ENCODE measurements at regions not wholly inside any gene's neighbourhood (a gene's known extent, or its start where the extent isn't known, plus 50 kb on each side); places are given as distances from the start of the nearest gene placed in this dataset.
A peak's percentile ranks its signal among the peaks of the same experiment; 100 is the strongest.

GRCh38 chr2:172287605-172288315 lies 139.6 kb upstream of the ITGA6 start:
- H3K4me3 ChIP-seq (ENCODE audit: low read depth, low read length), result no peak overlapping the region
- DNase-seq (ENCODE audit: low read depth), result no peak
- TF ChIP-seq CTCF (IDR thresholded peaks at IDR 0.05; ENCODE audit: insufficient read depth, low read depth, low read length), result no peak

DNA sequence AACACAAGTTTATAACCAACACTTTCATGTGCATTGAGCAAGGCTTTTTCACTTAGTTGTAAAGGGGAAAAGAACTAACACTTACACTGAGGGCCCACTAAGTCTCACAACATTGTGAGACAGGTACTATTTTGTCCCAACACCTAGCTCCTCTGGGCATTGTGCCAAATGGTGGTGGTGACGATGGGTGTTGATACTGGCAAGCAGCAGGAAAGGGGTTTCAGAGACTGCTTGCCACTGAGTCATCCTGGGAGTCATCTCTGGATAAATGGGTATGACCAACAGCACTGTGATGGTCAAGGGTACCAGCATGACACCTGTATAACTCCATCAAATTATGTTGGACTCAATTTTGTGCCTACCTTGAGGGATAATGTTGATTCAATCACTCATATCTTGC lies 138.8 kb upstream of the ITGA6 start:
- DNase-seq (ENCODE audit: low read depth), result no peak
- H3K4me3 ChIP-seq (ENCODE audit: low read depth, low read length), result no peak overlapping the region
- no peak for TF ChIP-seq CTCF (IDR thresholded peaks at IDR 0.05; ENCODE audit: insufficient read depth, low read depth, low read length)

- no peak for TF ChIP-seq CTCF (IDR thresholded peaks at IDR 0.05; ENCODE audit: insufficient read depth, low read depth, low read length)
- H3K4me3 ChIP-seq (ENCODE audit: low read depth, low read length), result no peak overlapping the region
- peak; percentile 74 for DNase-seq (ENCODE audit: low read depth)
Measured at GRCh38 chr2:172293952-172294351, 133.4 kb upstream of the ITGA6 start.

GRCh38 chr2:172294983-172295382 lies 132.4 kb upstream of the ITGA6 start:
- no peak for TF ChIP-seq CTCF (IDR thresholded peaks at IDR 0.05; ENCODE audit: insufficient read depth, low read depth, low read length)
- DNase-seq (ENCODE audit: low read depth), result no peak
- H3K4me3 ChIP-seq (ENCODE audit: low read depth, low read length), result no peak overlapping the region

DNA sequence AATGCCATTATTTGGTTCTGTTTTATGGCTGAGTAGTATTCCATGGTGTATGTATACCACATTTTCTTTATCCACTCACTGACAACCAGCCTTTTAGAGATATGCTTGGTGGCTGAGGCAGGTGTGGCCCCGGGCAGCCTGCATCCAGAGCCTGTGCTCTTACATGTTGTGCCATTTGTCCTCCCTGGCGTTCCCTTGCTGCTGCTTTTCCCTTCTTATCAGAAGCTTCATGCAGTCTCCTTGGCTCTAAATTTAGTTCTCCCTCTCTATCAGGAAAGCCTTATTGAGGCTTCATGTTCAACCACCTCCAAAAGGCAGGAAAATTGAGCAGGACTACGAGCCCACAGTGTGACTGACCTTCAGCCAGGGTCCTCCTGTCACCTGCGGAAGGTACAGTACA lies 131.7 kb upstream of the ITGA6 start:
- no peak for DNase-seq (ENCODE audit: low read depth)
- no peak overlapping the region for H3K4me3 ChIP-seq (ENCODE audit: low read depth, low read length)
- no peak for TF ChIP-seq CTCF (IDR thresholded peaks at IDR 0.05; ENCODE audit: insufficient read depth, low read depth, low read length)

DNA sequence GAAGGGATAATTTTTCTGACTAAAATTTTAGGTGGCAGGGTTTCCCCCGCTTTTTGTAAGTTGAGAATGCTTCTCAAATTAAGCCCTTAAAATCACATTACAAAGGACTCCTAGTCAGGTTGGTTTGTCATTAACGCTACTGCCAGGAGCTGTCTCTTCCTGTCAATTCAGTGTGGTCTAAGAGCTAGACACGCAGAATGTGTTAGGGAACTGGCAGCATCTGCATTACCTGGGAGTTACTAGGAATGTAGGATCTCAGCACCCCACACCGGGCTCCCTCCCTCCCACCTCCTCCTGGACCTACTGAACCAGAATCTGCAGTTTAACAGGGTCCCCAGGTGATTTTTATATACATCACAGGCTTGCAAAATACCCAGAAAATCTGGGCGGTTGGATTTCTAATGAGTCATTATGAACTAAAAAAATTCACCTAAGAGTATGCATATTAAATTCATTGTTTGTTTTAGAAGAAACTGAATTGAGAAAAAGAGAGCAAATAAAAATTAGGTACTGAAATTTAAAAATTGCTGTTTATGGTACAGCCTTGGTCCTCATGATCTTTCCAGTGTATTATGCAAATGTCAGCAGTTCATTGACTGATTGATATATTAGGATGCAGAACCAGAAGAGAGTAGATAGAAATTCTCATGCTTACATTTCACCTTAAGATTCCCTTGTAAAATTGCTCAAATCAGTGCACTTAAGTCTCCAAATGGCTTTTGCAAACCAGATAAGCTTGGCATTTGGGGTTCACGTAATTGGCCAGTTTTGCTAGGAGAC lies 130.9 kb upstream of the ITGA6 start:
- TF ChIP-seq CTCF (IDR thresholded peaks at IDR 0.05; ENCODE audit: insufficient read depth, low read depth, low read length), result no peak
- H3K4me3 ChIP-seq (ENCODE audit: low read depth, low read length), result no peak overlapping the region
- no peak for DNase-seq (ENCODE audit: low read depth)

All from fibroblast of villous mesenchyme (primary cell).